Activated CD8-positive, alpha-beta memory T cell treated with anti-CD3 and anti-CD28 coated beads for 4 hours (primary cell): ENCODE measurements at regions not wholly inside any gene's neighbourhood (a gene's known extent, or its start where the extent isn't known, plus 50 kb on each side); places are given as distances from the start of the nearest gene placed in this dataset.
A peak's percentile ranks its signal among the peaks of the same experiment; 100 is the strongest.

Source experiments
- DNase-seq, 2 donors: peaks; one replicate each; pipeline ENCODE4 v3.0.0-alpha.2; 2020; ENCODE audit warnings: low read depth in 2 of 2

GRCh38 chr14:65794674-65795279, 382.2 kb downstream of the FUT8 start:
- DNase-seq: no peak

DNA sequence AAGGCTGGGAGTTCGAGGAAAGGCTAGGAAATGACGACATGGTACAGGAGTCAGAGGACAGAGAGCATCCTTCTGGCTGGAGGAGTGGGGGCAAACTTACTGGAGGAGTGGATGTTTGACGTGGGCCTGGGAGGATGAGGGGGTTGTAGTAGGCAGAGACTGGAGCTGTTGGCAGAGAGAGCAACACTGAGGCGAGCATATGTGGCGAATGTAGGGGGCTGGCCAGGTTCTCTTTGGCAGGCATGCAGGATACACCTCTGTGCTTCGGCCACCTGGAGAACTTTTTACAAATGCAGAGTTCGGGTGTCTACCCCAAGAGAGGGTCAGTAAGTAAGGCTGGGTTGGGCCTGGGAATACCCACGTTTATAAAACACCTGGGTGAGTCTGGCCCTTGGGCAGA, 385.7 kb downstream of the FUT8 start:
- no peak for DNase-seq

DNA sequence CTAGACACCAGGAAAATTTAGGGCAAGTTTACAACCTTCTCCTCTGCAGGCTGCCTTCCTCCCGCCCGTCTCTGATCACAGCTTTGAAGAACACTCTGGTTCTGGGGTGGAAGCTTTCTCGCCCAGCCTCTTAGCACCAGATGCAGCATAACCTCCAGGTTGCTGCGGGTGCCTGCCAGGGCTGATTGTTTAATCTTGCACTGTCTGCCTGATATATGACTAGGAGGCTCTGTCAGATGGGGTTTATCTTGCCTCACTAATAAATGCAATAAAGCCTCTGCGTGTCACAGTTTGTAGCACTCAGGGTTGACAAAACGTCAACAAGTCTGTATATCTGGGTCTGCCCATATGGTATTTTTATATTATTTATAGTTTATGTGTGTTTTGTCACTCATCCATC, 388.2 kb downstream of the FUT8 start:
- DNase-seq: no peak

- DNase-seq: no peak
These were observed 389.7 kb downstream of the FUT8 start for GRCh38 chr14:65802196-65802595.

DNA sequence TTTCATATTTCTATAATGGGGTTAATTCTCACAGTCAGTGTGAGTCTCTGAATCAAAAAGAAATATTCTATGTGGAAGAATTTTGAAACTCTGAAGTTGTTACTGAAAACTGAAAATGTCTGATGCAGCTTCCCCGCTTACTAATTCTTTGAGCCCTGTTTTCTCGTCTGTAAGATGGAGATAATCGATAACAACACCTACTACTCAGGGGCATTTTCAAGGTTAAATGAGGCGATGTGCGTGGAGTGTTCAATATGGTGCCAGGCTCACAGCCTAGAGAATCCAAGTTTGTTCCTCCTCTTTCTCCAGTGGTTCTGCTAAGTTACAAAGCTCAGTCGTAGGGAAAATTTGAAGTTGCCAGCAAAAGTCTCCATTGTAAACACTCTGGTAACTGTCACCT, 391.4 kb downstream of the FUT8 start:
- DNase-seq: no peak

DNA sequence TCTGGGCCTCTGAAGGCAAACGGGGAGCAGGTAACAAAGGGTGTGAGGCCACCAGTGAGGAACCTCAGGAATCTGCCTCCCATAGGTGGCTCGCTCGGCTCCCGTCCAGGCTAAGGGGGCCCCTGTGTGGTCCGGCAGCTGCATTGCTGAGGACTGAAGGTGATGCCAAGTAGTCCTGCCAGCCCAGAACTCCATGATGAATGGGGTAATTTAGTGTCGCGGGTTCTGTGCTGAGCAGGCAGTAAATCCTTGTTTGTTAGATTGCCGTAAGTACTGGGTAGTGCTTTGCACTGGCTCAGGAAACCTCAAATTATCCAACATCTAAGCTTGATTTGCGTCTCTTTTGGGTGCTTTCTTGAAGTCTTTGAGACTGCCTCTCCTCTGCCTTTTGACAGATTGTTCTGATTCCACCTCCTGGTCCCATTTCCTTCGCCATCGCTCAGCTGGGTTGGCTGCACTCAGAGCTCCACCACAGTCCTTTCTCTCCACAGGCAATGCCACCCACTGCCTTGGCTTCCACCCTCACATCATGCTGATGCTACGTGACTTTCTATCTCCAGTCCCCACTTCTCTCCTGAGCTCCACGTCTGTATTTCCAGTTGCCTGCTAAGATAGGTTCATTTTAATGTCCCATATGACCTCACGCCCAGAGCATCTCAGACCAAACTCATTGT, 392.0 kb downstream of the FUT8 start:
- no peak for DNase-seq

GRCh38 chr14:65805113-65805473, 392.6 kb downstream of the FUT8 start:
- no peak for DNase-seq

- DNase-seq: no peak
These were observed 395.9 kb downstream of the FUT8 start for GRCh38 chr14:65808390-65808789.

DNA sequence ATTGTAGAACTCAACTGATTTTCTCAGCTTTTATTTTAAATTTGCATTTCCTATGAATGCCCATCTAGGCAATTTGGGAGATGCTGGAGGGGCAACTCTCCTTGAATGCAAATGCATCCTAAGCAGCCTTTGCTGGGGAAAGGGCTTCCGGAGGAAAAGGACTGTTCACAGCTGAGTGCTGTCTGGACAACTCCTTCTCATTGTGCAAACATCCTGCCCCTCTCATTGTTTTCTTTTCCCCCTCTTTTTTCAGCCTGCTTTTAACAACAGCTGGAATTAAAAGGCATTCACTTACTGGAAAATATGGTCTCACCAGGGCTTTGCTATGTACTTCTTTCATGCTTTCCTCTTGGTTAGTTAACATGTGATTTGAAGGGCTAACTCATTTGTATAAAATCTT, 397.8 kb downstream of the FUT8 start:
- DNase-seq: no peak

DNA sequence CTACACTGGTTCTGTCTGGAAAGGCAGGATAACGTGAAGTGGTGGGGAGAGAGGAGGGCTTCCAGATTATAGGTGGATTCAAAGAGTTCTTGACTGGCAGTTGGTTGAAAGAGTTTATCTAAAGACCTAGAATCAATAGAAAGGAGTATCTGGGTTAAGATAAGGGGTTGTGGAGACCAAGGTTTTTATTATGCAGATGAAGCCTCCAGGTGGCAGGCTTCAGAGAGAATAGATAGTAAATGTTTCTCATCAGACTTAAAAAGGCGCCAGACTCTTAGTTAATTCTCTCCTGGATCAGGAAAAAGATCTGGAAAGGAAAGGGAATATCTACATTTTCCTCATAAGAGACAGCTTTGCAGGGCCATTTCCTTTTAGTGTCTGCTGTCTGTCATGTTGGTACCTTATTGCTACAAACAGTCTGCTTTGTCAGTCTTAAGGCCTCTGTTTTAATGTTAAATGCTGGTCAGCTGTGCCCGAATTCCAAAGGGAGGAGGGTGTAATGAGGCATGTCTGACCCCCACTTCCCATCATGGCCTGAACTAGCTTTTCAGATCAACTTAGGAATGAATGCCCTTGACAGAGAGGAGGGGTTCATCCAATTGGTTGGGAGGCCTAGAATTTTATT, 401.3 kb downstream of the FUT8 start:
- DNase-seq: no peak

- DNase-seq: no peak
These were observed 402.6 kb downstream of the FUT8 start for GRCh38 chr14:65815127-65815526.

DNA sequence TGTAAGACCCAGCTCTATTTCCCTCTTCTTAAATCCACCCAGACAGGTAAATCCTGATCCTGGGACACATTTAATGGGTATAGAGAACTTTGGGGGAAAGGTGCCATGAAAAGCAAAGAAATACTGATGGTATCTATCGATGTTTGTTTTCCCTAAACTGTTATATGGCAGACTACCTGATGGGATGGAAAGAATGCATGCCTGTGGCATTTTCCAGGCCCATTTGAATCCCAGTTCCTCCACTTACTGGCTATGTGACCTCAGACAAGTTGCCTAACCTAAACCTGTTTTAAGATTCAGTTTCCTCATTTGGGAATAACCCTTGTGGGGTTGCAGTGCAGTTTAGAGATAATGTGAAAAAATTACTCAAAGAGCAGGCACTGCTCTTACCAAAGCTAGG, 404.5 kb downstream of the FUT8 start:
- no peak for DNase-seq

GRCh38 chr14:65819569-65819968, 407.0 kb downstream of the FUT8 start:
- DNase-seq: no peak

DNA sequence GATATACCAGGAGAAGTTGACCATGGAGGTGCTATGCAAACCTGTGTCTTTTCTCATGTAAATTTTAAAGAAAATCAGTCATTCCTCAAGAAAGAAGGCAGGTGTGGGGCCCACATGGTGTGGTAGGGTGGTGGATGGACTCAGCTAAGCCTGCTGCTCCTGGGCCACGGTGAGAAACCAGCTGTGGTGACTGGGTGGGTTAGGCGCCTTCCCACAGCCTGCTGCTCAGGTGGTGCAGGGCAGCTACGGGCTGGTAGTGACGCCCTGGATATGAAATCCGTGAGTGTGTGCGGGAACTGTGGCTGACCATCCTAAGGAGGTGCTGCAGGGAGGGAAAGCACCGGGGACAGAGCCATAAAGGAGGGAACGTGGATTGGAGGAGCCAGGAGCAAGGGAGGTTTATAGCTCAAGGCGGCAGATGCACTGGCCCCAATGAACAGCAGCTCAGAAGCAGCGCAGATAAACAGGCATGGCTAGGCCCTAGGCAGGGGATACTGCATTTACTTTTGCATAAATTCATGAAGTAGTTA, 408.8 kb downstream of the FUT8 start:
- DNase-seq: no peak

GRCh38 chr14:65824285-65824977, 411.9 kb downstream of the FUT8 start:
- DNase-seq: peak; percentile 26 to 33

DNA sequence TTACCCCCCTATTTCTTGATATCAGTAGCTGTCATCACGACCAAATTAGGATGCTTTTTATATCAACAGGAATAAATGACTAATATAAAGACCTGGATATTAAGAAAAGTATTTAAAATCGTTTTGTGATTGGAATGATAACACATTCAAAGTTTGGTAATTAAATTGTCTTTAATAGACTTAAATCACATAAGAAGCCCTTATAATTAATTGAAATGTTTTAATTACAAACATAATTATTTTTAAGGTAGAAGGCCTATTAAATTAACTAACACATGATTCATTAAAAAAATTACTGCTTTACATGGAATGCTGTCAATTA, 412.4 kb downstream of the FUT8 start:
- DNase-seq: no peak

DNA sequence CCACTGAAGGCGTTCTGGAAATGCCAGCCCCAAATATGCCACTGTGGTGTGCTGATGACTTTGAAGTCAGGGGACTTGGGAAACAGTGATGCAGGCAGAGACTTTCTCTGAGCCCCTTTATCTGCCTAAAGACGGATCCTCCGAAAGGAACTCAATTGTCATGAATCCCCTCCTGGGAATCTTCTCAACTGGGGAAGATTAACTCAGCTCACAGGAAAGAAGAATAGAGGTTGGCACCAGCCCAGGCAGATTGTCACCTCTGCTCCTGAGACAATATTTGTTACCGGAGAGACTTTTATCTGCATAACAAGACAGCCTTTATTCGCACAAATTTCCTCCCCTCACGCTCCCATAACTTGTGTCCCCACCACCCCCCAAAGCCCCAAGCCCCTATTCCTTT, 414.4 kb downstream of the FUT8 start:
- no peak for DNase-seq

DNA sequence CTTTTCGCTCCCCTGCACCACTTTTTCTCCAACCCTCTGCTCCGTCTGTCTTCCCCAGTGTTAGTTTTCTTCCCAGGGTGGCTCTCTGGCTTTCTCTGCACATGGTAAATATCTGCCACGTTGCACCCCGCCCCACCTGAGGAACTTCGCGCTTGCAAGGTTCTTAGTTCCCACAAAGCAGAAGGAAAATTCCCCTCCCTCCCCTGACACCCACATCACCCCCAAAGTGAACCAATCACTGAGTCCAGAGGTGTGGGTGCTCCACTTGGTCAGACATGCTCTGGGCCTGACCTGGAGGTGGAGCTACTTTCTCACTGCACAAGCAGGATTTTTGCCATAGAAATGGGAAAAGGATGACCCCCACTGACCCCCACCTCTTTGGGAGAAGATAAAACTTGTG, 415.0 kb downstream of the FUT8 start:
- no peak for DNase-seq

DNA sequence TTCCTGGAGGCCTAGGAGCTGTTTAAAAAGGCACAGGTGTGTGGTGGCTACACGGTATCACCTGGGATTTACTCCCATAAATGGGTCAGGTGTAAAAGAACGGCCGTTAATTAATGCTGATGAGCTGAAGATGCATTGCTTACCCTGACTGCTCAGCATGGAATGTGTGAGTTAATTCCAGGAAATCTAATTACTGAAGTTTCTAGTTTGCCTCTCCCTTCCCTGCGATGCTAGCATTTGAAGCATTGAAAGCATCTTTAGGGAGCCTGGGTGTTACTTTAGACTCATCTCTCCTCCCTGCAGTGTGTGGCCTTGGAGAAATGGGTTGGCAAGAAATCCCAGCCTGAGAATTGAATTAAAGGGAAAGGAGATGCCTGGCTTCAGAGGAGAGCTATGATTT, 415.9 kb downstream of the FUT8 start:
- no peak for DNase-seq

DNA sequence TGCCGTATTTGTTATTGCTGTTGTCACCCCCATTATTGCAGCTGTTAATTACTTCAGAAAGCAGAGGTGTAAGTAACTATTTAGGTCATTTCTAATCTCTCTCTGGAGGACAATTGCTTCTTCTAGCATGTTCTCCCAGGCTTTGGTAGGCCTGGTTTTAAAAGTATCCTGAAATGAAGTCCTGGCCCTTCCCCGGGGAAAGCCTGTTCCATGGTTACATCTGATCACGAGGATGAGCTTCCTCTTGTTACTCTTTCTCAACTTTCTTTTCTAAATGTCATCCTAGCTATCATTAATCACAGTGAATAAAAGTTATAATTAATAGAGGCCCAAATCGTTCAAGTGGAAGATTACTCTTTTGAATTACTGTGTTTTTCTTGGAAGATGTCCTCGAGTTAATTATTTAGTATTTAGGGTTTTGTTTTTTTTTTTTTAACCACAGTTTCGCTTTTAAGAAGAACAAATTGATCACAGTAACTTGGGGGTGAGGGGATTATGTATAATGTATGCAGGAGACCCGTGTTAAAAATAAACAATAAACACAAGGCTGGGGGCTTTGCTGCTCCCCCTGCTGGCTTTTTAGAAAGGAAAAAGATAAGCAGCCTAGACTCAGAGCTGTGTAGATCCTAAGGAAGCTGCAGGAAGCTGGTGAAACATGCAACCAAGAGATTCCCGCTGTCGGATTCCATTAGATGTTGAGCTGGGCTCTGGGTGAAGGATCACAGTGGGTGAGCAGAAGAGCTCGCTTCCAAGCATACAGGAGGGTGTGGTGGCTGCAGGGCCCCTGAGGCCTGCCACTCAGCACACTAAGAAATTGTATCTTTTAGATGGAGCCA, 420.1 kb downstream of the FUT8 start:
- no peak for DNase-seq

- DNase-seq: no peak
These were observed 420.8 kb downstream of the FUT8 start for GRCh38 chr14:65833267-65833880.

GRCh38 chr14:65834051-65834450, 421.5 kb downstream of the FUT8 start:
- no peak for DNase-seq
